ENCODE measurements at regions not wholly inside any gene's neighbourhood (a gene's known extent, or its start where the extent isn't known, plus 50 kb on each side); places are given as distances from the start of the nearest gene placed in this dataset.

GRCh38 chr13:53357582-53357981, 329.0 kb downstream of the OLFM4 start:
- H4K20me1 ChIP-seq (ENCODE audit: control insufficient read depth, insufficient read depth, low read depth, low read length), result no peaks in the 10 kb centered on the region
- no peak for TF ChIP-seq CTCF (IDR thresholded peaks at IDR 0.05; ENCODE audit: low read depth, low read length, poor library complexity, severe bottlenecking)
- no peak for TF ChIP-seq EZH2phosphoT487 (IDR thresholded peaks at IDR 0.05; ENCODE audit: borderline replicate concordance, low read length)
- H3F3A ChIP-seq (ENCODE audit: control insufficient read depth, insufficient read depth), result no peaks in the 10 kb centered on the region
- H3K4me2 ChIP-seq (ENCODE audit: low read length), result no peak overlapping the region
- no peak overlapping the region for H3K4me3 ChIP-seq (ENCODE audit: low read length)
- no peaks in the 10 kb centered on the region for H3K9me3 ChIP-seq (ENCODE audit: control insufficient read depth, insufficient read depth, low read length)
- H3K27me3 ChIP-seq (ENCODE audit: control insufficient read depth, low read length), result no peaks in the 10 kb centered on the region
- no peaks in the 10 kb centered on the region for H3K4me1 ChIP-seq (ENCODE audit: control insufficient read depth, low read length)
- H3K27ac ChIP-seq (ENCODE audit: low read depth, low read length), result no peak overlapping the region
- no peaks in the 10 kb centered on the region for H3K9me2 ChIP-seq (replicated peaks; ENCODE audit: control insufficient read depth, low read length)
- no peaks in the 10 kb centered on the region for H3K79me2 ChIP-seq (ENCODE audit: control insufficient read depth, low read length)
- H3K36me3 ChIP-seq (ENCODE audit: control insufficient read depth, low read length), result no peaks in the 10 kb centered on the region

- no peak overlapping the region for H3K4me3 ChIP-seq (ENCODE audit: low read length)
- no peaks in the 10 kb centered on the region for H3F3A ChIP-seq (ENCODE audit: control insufficient read depth, insufficient read depth)
- no peaks in the 10 kb centered on the region for H3K4me1 ChIP-seq (ENCODE audit: control insufficient read depth, low read length)
- no peak overlapping the region for H3K27ac ChIP-seq (ENCODE audit: low read depth, low read length)
- no peaks in the 10 kb centered on the region for H3K36me3 ChIP-seq (ENCODE audit: control insufficient read depth, low read length)
- H3K9me2 ChIP-seq (replicated peaks; ENCODE audit: control insufficient read depth, low read length), result no peaks in the 10 kb centered on the region
- H4K20me1 ChIP-seq (ENCODE audit: control insufficient read depth, insufficient read depth, low read depth, low read length), result no peaks in the 10 kb centered on the region
- TF ChIP-seq EZH2phosphoT487 (IDR thresholded peaks at IDR 0.05; ENCODE audit: borderline replicate concordance, low read length) (no peak), CTCF (IDR thresholded peaks at IDR 0.05; ENCODE audit: low read depth, low read length, poor library complexity, severe bottlenecking) (no peak)
- H3K79me2 ChIP-seq (ENCODE audit: control insufficient read depth, low read length), result no peaks in the 10 kb centered on the region
- H3K27me3 ChIP-seq (ENCODE audit: control insufficient read depth, low read length), result no peaks in the 10 kb centered on the region
- no peak overlapping the region for H3K4me2 ChIP-seq (ENCODE audit: low read length)
- no peaks in the 10 kb centered on the region for H3K9me3 ChIP-seq (ENCODE audit: control insufficient read depth, insufficient read depth, low read length)
These were observed 340.3 kb downstream of the OLFM4 start for GRCh38 chr13:53368948-53369347.

GRCh38 chr13:53379485-53379884, 350.9 kb downstream of the OLFM4 start:
- no peak overlapping the region for H3K27ac ChIP-seq (ENCODE audit: low read depth, low read length)
- no peaks in the 10 kb centered on the region for H4K20me1 ChIP-seq (ENCODE audit: control insufficient read depth, insufficient read depth, low read depth, low read length)
- H3K9me3 ChIP-seq (ENCODE audit: control insufficient read depth, insufficient read depth, low read length), result no peaks in the 10 kb centered on the region
- H3K4me2 ChIP-seq (ENCODE audit: low read length), result no peak overlapping the region
- no peaks in the 10 kb centered on the region for H3K27me3 ChIP-seq (ENCODE audit: control insufficient read depth, low read length)
- H3K4me3 ChIP-seq (ENCODE audit: low read length), result no peak overlapping the region
- no peaks in the 10 kb centered on the region for H3K79me2 ChIP-seq (ENCODE audit: control insufficient read depth, low read length)
- H3K4me1 ChIP-seq (ENCODE audit: control insufficient read depth, low read length), result no peaks in the 10 kb centered on the region
- H3K9me2 ChIP-seq (replicated peaks; ENCODE audit: control insufficient read depth, low read length), result no peaks in the 10 kb centered on the region
- H3K36me3 ChIP-seq (ENCODE audit: control insufficient read depth, low read length), result no peaks in the 10 kb centered on the region
- no peak for TF ChIP-seq CTCF (IDR thresholded peaks at IDR 0.05; ENCODE audit: low read depth, low read length, poor library complexity, severe bottlenecking)
- TF ChIP-seq EZH2phosphoT487 (IDR thresholded peaks at IDR 0.05; ENCODE audit: borderline replicate concordance, low read length), result no peak
- H3F3A ChIP-seq (ENCODE audit: control insufficient read depth, insufficient read depth), result no peaks in the 10 kb centered on the region

GRCh38 chr13:53382008-53382407, 353.4 kb downstream of the OLFM4 start:
- Histone ChIP-seq H4K20me1 (ENCODE audit: control insufficient read depth, insufficient read depth, low read depth, low read length) (no peaks in the 10 kb centered on the region), H3K27me3 (ENCODE audit: control insufficient read depth, low read length) (no peaks in the 10 kb centered on the region), H3K4me2 (ENCODE audit: low read length) (no peak overlapping the region)

More at GRCh38 chr13:53382008-53382407, 353.4 kb downstream of the OLFM4 start:
- Histone ChIP-seq H3K27ac (ENCODE audit: low read depth, low read length) (no peak overlapping the region), H3K79me2 (ENCODE audit: control insufficient read depth, low read length) (no peaks in the 10 kb centered on the region), H3K4me1 (ENCODE audit: control insufficient read depth, low read length) (no peaks in the 10 kb centered on the region), H3K9me2 (replicated peaks; ENCODE audit: control insufficient read depth, low read length) (no peaks in the 10 kb centered on the region), H3K4me3 (ENCODE audit: low read length) (no peak overlapping the region), H3K9me3 (ENCODE audit: control insufficient read depth, insufficient read depth, low read length) (no peaks in the 10 kb centered on the region), H3K36me3 (ENCODE audit: control insufficient read depth, low read length) (no peaks in the 10 kb centered on the region), H3F3A (ENCODE audit: control insufficient read depth, insufficient read depth) (no peaks in the 10 kb centered on the region)
- no peak for TF ChIP-seq CTCF (IDR thresholded peaks at IDR 0.05; ENCODE audit: low read depth, low read length, poor library complexity, severe bottlenecking)
- TF ChIP-seq EZH2phosphoT487 (IDR thresholded peaks at IDR 0.05; ENCODE audit: borderline replicate concordance, low read length), result no peak
